ENCODE measurements at regions not wholly inside any gene's neighbourhood (a gene's known extent, or its start where the extent isn't known, plus 50 kb on each side); places are given as distances from the start of the nearest gene placed in this dataset.

DNA sequence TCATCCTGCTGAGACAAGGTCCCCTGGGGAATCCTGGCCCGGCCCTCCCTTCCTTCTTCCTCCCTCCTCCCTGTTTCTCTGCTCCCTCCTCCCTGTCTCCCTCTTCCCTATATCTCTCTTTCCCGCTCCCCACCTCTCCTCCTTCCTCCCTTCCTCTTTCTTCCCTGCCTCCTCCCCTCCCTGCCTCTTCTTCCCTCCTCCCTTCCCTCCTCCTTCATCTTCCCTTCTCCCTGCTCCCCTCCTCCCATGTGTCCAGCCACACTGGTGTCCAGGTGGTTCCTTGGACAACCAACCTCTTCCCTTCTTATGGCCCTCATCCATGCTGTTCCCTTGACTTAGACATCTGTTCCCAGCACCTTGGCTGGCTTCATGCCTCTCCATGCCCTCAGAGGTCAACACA lies 258.1 kb downstream of the MN1 start:
- TF ChIP-seq, protein P1, sequence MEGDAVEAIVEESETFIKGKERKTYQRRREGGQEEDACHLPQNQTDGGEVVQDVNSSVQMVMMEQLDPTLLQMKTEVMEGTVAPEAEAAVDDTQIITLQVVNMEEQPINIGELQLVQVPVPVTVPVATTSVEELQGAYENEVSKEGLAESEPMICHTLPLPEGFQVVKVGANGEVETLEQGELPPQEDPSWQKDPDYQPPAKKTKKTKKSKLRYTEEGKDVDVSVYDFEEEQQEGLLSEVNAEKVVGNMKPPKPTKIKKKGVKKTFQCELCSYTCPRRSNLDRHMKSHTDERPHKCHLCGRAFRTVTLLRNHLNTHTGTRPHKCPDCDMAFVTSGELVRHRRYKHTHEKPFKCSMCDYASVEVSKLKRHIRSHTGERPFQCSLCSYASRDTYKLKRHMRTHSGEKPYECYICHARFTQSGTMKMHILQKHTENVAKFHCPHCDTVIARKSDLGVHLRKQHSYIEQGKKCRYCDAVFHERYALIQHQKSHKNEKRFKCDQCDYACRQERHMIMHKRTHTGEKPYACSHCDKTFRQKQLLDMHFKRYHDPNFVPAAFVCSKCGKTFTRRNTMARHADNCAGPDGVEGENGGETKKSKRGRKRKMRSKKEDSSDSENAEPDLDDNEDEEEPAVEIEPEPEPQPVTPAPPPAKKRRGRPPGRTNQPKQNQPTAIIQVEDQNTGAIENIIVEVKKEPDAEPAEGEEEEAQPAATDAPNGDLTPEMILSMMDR (IDR thresholded peaks at IDR 0.05), result no peak
- TF ChIP-seq POLR2A (IDR thresholded peaks at IDR 0.05) (no peak), POLR2AphosphoS5 (IDR thresholded peaks at IDR 0.05) (no peak), EP300 (IDR thresholded peaks at IDR 0.05) (no peak)

All from stomach (tissue), 4 donors.